NCI-H2196 treated with DMSO at 0.1 percent for 48 hours (cell line): ENCODE measurements at regions not wholly inside any gene's neighbourhood (a gene's known extent, or its start where the extent isn't known, plus 50 kb on each side); places are given as distances from the start of the nearest gene placed in this dataset.

Experiments used
- DNase-seq: peaks from one replicate; lab custom pipeline; 2025; ENCODE audit not compliant: unreplicated experiment; lab: John Stamatoyannopoulos, UW

- no peak for DNase-seq
Measured at GRCh38 chr16:86899757-86900156, 321.4 kb downstream of the FOXL1 start.

GRCh38 chr16:86901483-86901882, 323.1 kb downstream of the FOXL1 start:
- no peak for DNase-seq

- DNase-seq, result no peak
Measured at GRCh38 chr16:86902656-86903001, 324.3 kb downstream of the FOXL1 start.

GRCh38 chr16:86903068-86903467, 324.7 kb downstream of the FOXL1 start:
- no peak for DNase-seq

GRCh38 chr16:86905302-86905701, 327.0 kb downstream of the FOXL1 start:
- no peak for DNase-seq

GRCh38 chr16:86906623-86907022, 328.3 kb downstream of the FOXL1 start:
- DNase-seq, result no peak

- no peak for DNase-seq
Measured at GRCh38 chr16:86909359-86910160, 331.2 kb downstream of the FOXL1 start.

- no peak for DNase-seq
Measured at GRCh38 chr16:86910161-86910769, 331.9 kb downstream of the FOXL1 start.

- DNase-seq, result no peak
Measured at GRCh38 chr16:86911437-86911958, 333.1 kb downstream of the FOXL1 start.

GRCh38 chr16:86913886-86914285, 335.5 kb downstream of the FOXL1 start:
- no peak for DNase-seq

GRCh38 chr16:86914876-86915717, 336.7 kb downstream of the FOXL1 start:
- DNase-seq, result no peak

- no peak for DNase-seq
Measured at GRCh38 chr16:86917471-86918365, 339.4 kb downstream of the FOXL1 start.

- DNase-seq, result no peak
Measured at GRCh38 chr16:86918637-86919036, 340.3 kb downstream of the FOXL1 start.

GRCh38 chr16:86919078-86919477, 340.7 kb downstream of the FOXL1 start:
- DNase-seq, result no peak

GRCh38 chr16:86919578-86920305, 341.4 kb downstream of the FOXL1 start:
- no peak for DNase-seq

- no peak for DNase-seq
Measured at GRCh38 chr16:86921289-86921688, 342.9 kb downstream of the FOXL1 start.

- DNase-seq, result no peak
Measured at GRCh38 chr16:86922311-86922710, 344.0 kb downstream of the FOXL1 start.

- no peak for DNase-seq
Measured at GRCh38 chr16:86923656-86924055, 345.3 kb downstream of the FOXL1 start.

GRCh38 chr16:86924537-86924936, 346.2 kb downstream of the FOXL1 start:
- DNase-seq, result no peak
